GM19324 (cell line): ENCODE measurements at regions not wholly inside any gene's neighbourhood (a gene's known extent, or its start where the extent isn't known, plus 50 kb on each side); places are given as distances from the start of the nearest gene placed in this dataset.

Experiments used
- ATAC-seq: cut with Tn5 transposase; IDR thresholded peaks from one replicate; pipeline ENCODE4 v1.9.1; 2021; ENCODE audit warnings: mild to moderate bottlenecking, moderate library complexity; ENCODE audit not compliant: unreplicated experiment, low FRiP score

- ATAC-seq, result no peak
These were observed 70.6 kb upstream of the PHACTR1 start for GRCh38 chr6:12645941-12646340.

- ATAC-seq, result no peak
These were observed 68.4 kb upstream of the PHACTR1 start for GRCh38 chr6:12648171-12648570.

DNA sequence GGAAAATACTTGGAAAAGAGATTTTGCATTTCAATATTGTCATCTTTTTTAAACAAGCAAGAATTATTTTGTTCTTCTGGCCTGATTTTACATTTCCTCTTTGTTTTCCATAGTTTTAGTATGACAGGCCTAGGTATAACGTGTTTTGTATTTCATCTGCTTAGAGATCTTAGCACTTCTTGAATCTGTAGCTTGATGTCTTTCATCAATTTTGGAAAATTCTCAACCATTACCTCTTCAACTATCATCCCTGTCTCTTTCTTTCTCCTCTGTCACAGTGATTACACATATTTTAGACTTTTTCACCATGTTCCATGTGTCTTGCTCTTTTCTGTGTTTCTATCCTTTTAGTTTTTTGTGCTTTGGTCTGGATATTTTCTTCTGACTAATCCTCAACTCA, 67.2 kb upstream of the PHACTR1 start:
- no peak for ATAC-seq

- no peak for ATAC-seq
These were observed 63.1 kb upstream of the PHACTR1 start for GRCh38 chr6:12653486-12653885.

GRCh38 chr6:12654107-12654506, 62.5 kb upstream of the PHACTR1 start:
- ATAC-seq, result no peak

GRCh38 chr6:12654514-12654913, 62.1 kb upstream of the PHACTR1 start:
- no peak for ATAC-seq

DNA sequence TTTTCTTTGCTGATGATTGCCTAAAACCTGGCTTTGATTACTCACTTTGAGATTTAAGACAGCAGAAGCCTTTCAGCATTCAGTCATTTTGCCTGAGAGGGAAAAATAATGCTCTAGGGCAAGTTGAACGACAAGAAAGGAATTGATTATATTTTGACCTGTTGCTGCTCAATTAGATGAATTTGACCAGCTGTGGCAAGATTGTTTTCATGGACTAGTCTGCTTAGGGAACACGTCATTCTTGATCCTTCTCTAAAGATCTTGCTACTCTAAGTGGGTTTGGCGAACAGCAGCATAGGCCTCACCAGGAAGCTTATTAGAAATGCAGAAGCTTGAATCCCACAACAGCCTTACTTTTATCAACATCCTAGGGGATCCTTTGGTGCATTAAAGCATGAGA, 59.7 kb upstream of the PHACTR1 start:
- no peak for ATAC-seq

DNA sequence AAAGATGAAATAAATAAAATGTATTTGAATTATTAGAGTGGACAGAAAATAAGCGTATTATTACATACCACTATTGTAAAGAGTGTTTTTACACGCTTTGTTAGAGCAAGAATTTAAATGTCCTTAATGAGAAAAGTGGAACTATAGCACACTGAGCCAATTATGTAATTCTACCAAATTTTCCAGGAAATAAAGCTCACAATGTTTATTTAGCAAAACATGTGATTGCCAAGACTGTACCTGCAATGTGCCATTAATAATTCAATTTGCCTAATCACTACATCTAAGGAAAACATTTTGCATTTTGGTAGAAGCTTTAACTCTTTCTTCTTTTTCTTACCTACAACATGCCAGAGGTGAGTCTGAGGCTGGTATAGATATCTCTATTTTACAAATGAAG, 58.7 kb upstream of the PHACTR1 start:
- no peak for ATAC-seq

GRCh38 chr6:12661432-12662089, 55.0 kb upstream of the PHACTR1 start:
- no peak for ATAC-seq
